HEK293T (cell line): ENCODE measurements at regions not wholly inside any gene's neighbourhood (a gene's known extent, or its start where the extent isn't known, plus 50 kb on each side); places are given as distances from the start of the nearest gene placed in this dataset.

ENCODE experiments used
- ARNT ChIP-seq: fragments of 450-650 bp; IDR thresholded peaks from 2 replicates; pipeline ENCODE4 v1.6.1; 2017; ENCODE audit warnings: mild to moderate bottlenecking
- BHLHE40 ChIP-seq: fragments of 450-650 bp; IDR thresholded peaks from 2 replicates; pipeline ENCODE4 v1.6.1; 2016; ENCODE audit warnings: mild to moderate bottlenecking, moderate library complexity, borderline replicate concordance
- CTBP1 ChIP-seq: fragments of 450-650 bp; IDR thresholded peaks from 2 replicates; pipeline ENCODE4 v1.6.1; 2016; ENCODE audit warnings: borderline replicate concordance
- ELF4 ChIP-seq: fragments of 450-650 bp; IDR thresholded peaks from 2 replicates; pipeline ENCODE4 v1.6.1; 2017; ENCODE audit warnings: antibody characterized with exemption
- FOXA1 ChIP-seq: fragments of 450-650 bp; IDR thresholded peaks from 2 replicates; pipeline ENCODE4 v1.6.1; 2016; ENCODE audit warnings: mild to moderate bottlenecking
- FOXM1 ChIP-seq: fragments of 450-650 bp; IDR thresholded peaks from 2 replicates; pipeline ENCODE4 v1.6.1; 2017; ENCODE audit warnings: mild to moderate bottlenecking, borderline replicate concordance
- HDGF ChIP-seq: fragments of 450-650 bp; IDR thresholded peaks from 2 replicates; pipeline ENCODE4 v1.6.1; 2017; ENCODE audit warnings: antibody characterized with exemption, borderline replicate concordance
- L3MBTL2 ChIP-seq: fragments of 450-650 bp; conservative IDR thresholded peaks from 2 replicates; pipeline ENCODE4 v1.6.1; 2016; ENCODE audit warnings: mild to moderate bottlenecking
- LEF1 ChIP-seq: fragments of 450-650 bp; IDR thresholded peaks from 2 replicates; pipeline ENCODE4 v1.6.1; 2017; ENCODE audit warnings: mild to moderate bottlenecking, borderline replicate concordance
- SP1 ChIP-seq: fragments of 450-650 bp; IDR thresholded peaks from 2 replicates; pipeline ENCODE4 v1.6.1; 2017
- SUZ12 ChIP-seq: fragments of 450-650 bp; IDR thresholded peaks from 2 replicates; pipeline ENCODE4 v1.6.1; 2016; ENCODE audit warnings: mild to moderate bottlenecking
- TARDBP ChIP-seq: fragments of 450-650 bp; IDR thresholded peaks from 2 replicates; pipeline ENCODE4 v1.6.1; 2016

DNA sequence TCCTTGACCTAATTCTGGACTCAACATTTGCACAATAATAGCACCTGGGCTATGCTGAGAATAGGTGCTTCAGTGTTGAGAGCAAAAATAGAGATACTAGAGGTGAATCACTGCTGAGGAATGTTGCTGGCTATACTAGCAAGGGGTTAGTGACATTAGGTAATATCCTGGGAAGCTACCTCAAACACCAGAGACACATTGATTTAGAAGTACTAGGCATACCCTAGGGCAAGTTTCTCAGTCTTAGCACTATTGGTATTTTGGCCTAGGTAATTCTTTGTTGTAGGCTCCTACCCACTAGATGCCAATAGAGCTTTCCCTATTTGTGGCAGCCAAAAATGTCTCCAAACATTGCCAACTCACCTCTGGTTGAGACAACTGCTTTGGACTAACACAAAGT, 484.0 kb upstream of the MBL2 start:
- TF ChIP-seq CTBP1 (no peak), ELF4 (no peak), FOXM1 (no peak), SP1 (no peak), SUZ12 (no peak), TARDBP (no peak), ARNT (no peak), L3MBTL2 (no peak), HDGF (no peak), LEF1 (no peak), BHLHE40 (no peak), FOXA1 (no peak)
